ENCODE measurements at regions not wholly inside any gene's neighbourhood (a gene's known extent, or its start where the extent isn't known, plus 50 kb on each side); places are given as distances from the start of the nearest gene placed in this dataset.
"Not testable (repeated sequence)": the region's sequence is repeated elsewhere in the genome, so short reads cannot be mapped to it uniquely, and the experiment has no call there.

GRCh38 chr1:215417122-215417521, 150.0 kb upstream of the KCTD3 start:
- DNase-seq (ENCODE audit: extremely low read depth, low read depth): no peak
- TF ChIP-seq CTCF (IDR thresholded peaks at IDR 0.05; ENCODE audit: low read depth, low read length): no peak

GRCh38 chr1:215418876-215419447, 148.1 kb upstream of the KCTD3 start:
- TF ChIP-seq CTCF (IDR thresholded peaks at IDR 0.05; ENCODE audit: low read depth, low read length): no peak
- no peak for DNase-seq (ENCODE audit: extremely low read depth, low read depth)

GRCh38 chr1:215421744-215422143, 145.4 kb upstream of the KCTD3 start:
- peak; percentile 8 for DNase-seq (ENCODE audit: extremely low read depth, low read depth)
- no peak for TF ChIP-seq CTCF (IDR thresholded peaks at IDR 0.05; ENCODE audit: low read depth, low read length)

GRCh38 chr1:215423288-215423687, 143.8 kb upstream of the KCTD3 start:
- TF ChIP-seq CTCF (IDR thresholded peaks at IDR 0.05; ENCODE audit: low read depth, low read length): no peak
- DNase-seq (ENCODE audit: extremely low read depth, low read depth): no peak

GRCh38 chr1:215425138-215425537, 142.0 kb upstream of the KCTD3 start:
- no peak for TF ChIP-seq CTCF (IDR thresholded peaks at IDR 0.05; ENCODE audit: low read depth, low read length)
- no peak for DNase-seq (ENCODE audit: extremely low read depth, low read depth)

GRCh38 chr1:215426101-215426500, 141.0 kb upstream of the KCTD3 start:
- no peak for TF ChIP-seq CTCF (IDR thresholded peaks at IDR 0.05; ENCODE audit: low read depth, low read length)
- DNase-seq (ENCODE audit: extremely low read depth, low read depth): no peak

GRCh38 chr1:215432483-215433227, 134.4 kb upstream of the KCTD3 start:
- DNase-seq (ENCODE audit: extremely low read depth, low read depth): not testable (repeated sequence)

GRCh38 chr1:215433237-215433636, 133.9 kb upstream of the KCTD3 start:
- DNase-seq (ENCODE audit: extremely low read depth, low read depth): no peak
- no peak for TF ChIP-seq CTCF (IDR thresholded peaks at IDR 0.05; ENCODE audit: low read depth, low read length)

Data from AG09319 (cell line).